Aorta (tissue), 5 donors: ENCODE measurements at regions not wholly inside any gene's neighbourhood (a gene's known extent, or its start where the extent isn't known, plus 50 kb on each side); places are given as distances from the start of the nearest gene placed in this dataset.

ENCODE experiments used
- ATAC-seq: fragments of 200-7000 bp; cut with Tn5 transposase; one replicate; pipeline ENCODE4 v1.9.1; 2022; ENCODE audit warnings: moderate library complexity; ENCODE audit not compliant: low FRiP score
- DNase-seq, 2 donors: peaks; one replicate each; pipeline ENCODE4 v3.0.0-alpha.2; 2020
- H3K27ac ChIP-seq, 2 donors: one replicate each; pipeline ENCODE4 v1.5.1; 2013; ENCODE audit warnings: low read length in 2 of 2, mild to moderate bottlenecking in 2 of 2, moderate library complexity in 2 of 2, control low read depth in 1 of 2, inconsistent platforms in 1 of 2, low read depth in 1 of 2
- H3K27me3 ChIP-seq, 2 donors: one replicate each; pipeline ENCODE4 v1.6.1; 2013; ENCODE audit warnings: control low read depth in 1 of 2, low read length in 1 of 2, mild to moderate bottlenecking in 1 of 2, moderate library complexity in 1 of 2; ENCODE audit not compliant: insufficient read depth in 2 of 2, control insufficient read depth in 1 of 2
- H3K36me3 ChIP-seq, 2 donors: one replicate each; pipeline ENCODE4 v1.6.1; 2013; ENCODE audit warnings: control low read depth in 1 of 2, low read length in 1 of 2, mild to moderate bottlenecking in 1 of 2; ENCODE audit not compliant: insufficient read depth in 2 of 2, control insufficient read depth in 1 of 2
- H3K4me1 ChIP-seq, 2 donors: one replicate each; pipeline ENCODE4 v1.6.1; 2013; ENCODE audit warnings: low read length in 2 of 2, control low read depth in 1 of 2, mild to moderate bottlenecking in 1 of 2, moderate library complexity in 1 of 2; ENCODE audit not compliant: insufficient read depth in 2 of 2, control insufficient read depth in 1 of 2
- H3K4me3 ChIP-seq, 2 donors: one replicate each; pipeline ENCODE4 v1.5.1; 2013; ENCODE audit warnings: low read length in 2 of 2, control low read depth in 1 of 2, mild to moderate bottlenecking in 1 of 2
- H3K9me3 ChIP-seq: one replicate; pipeline ENCODE4 v1.6.1; 2013; ENCODE audit warnings: mild to moderate bottlenecking, low read length; ENCODE audit not compliant: control insufficient read depth
- WGBS, 2 donors: extraction: QIAGEN DNeasy Blood & Tissue Kit; methylation state at CpG; one replicate each; pipeline ENCODE4 v1.1.7; 2013; 5-methylcytosine and 5-hydroxymethylcytosine counted together
- intact Hi-C, 2 donors: fragments of 100-400 bp; cut with DNase I; formaldehyde crosslinking; loops; one replicate each; pipeline versions ENCODE4 v1.14.2 to v1.15.0; 2022
- donor health status: healthy with polysubstance abuse.
- donor health status: Bipolar disorder and iron deficiency.
- donor health status: DM: no; HTN: no; CAD: no.
- donor health status: DM: no; HTN: no; CAD: no.
- donor health status: DM: yes; HTN: yes; CAD: no.

GRCh38 chr13:82129281-82129680 is 1753.0 kb downstream of the SLITRK1 start:
- intact Hi-C loops = no loop called here
- no peaks in the 10 kb centered on the region for H3K27me3 ChIP-seq
- H3K4me3 ChIP-seq = no peak overlapping the region
- DNase-seq (no peak), ATAC-seq (no peak)
- H3K27ac ChIP-seq = no peak overlapping the region
- H3K4me1 ChIP-seq = no peaks in the 10 kb centered on the region
- WGBS, 2 donors = 14 to 37% methylated on average over 1 of the region's 1 CpG
- no peaks in the 10 kb centered on the region for H3K36me3 ChIP-seq
- no peaks in the 10 kb centered on the region for H3K9me3 ChIP-seq

- intact Hi-C loops = no loop called here
- WGBS, 2 donors = 60 to 70% methylated on average over 5 of the region's 5 CpGs
- H3K36me3 ChIP-seq = no peaks in the 10 kb centered on the region
- H3K4me1 ChIP-seq = no peaks in the 10 kb centered on the region
- H3K9me3 ChIP-seq = no peaks in the 10 kb centered on the region
- DNase-seq = no peak
- no peak for ATAC-seq
- H3K27ac ChIP-seq = no peak overlapping the region
- H3K27me3 ChIP-seq = no peaks in the 10 kb centered on the region
- no peak overlapping the region for H3K4me3 ChIP-seq
These were observed 1763.7 kb downstream of the SLITRK1 start for GRCh38 chr13:82118589-82118988.

GRCh38 chr13:82116422-82116989 is 1765.8 kb downstream of the SLITRK1 start:
- ATAC-seq (no peak), DNase-seq (no peak)
- Histone ChIP-seq H3K4me3 (no peak overlapping the region), H3K4me1 (no peaks in the 10 kb centered on the region), H3K27ac (no peak overlapping the region), H3K36me3 (no peaks in the 10 kb centered on the region), H3K27me3 (no peaks in the 10 kb centered on the region), H3K9me3 (no peaks in the 10 kb centered on the region)
- 42 to 50% methylated on average over 1 of the region's 1 CpG for WGBS, 2 donors
- intact Hi-C loops = no loop called here

- WGBS, 2 donors = 36 to 50% methylated on average over 3 of the region's 3 CpGs
- intact Hi-C loops = no loop called here
- Histone ChIP-seq H3K27ac (no peak overlapping the region), H3K36me3 (no peaks in the 10 kb centered on the region), H3K27me3 (no peaks in the 10 kb centered on the region), H3K9me3 (no peaks in the 10 kb centered on the region), H3K4me1 (no peaks in the 10 kb centered on the region), H3K4me3 (no peak overlapping the region)
- DNase-seq = no peak
- no peak for ATAC-seq
These were observed 1766.9 kb downstream of the SLITRK1 start for GRCh38 chr13:82115391-82115790.

- DNase-seq = no peak
- Histone ChIP-seq H3K4me3 (no peak overlapping the region), H3K9me3 (no peaks in the 10 kb centered on the region), H3K36me3 (no peaks in the 10 kb centered on the region), H3K27me3 (no peaks in the 10 kb centered on the region), H3K4me1 (no peaks in the 10 kb centered on the region), H3K27ac (no peak overlapping the region)
- intact Hi-C loops = no loop called here
- 94 to 95% methylated on average over 5 of the region's 5 CpGs for WGBS, 2 donors
- no peak for ATAC-seq
These were observed 1755.3 kb upstream of the SPRY2 start for GRCh38 chr13:82096256-82096655.

GRCh38 chr13:82092312-82092711 is 1751.4 kb upstream of the SPRY2 start:
- no peaks in the 10 kb centered on the region for H3K27me3 ChIP-seq

GRCh38 chr13:82088781-82089180 is 1747.9 kb upstream of the SPRY2 start:
- H3K27me3 ChIP-seq = no peaks in the 10 kb centered on the region
- H3K4me1 ChIP-seq = no peaks in the 10 kb centered on the region
- no peaks in the 10 kb centered on the region for H3K9me3 ChIP-seq
- DNase-seq = no peak
- no peak for ATAC-seq
- no peaks in the 10 kb centered on the region for H3K36me3 ChIP-seq
- intact Hi-C loops = no loop called here
- no peak overlapping the region for H3K4me3 ChIP-seq
- 16 to 56% methylated on average over 1 of the region's 1 CpG for WGBS, 2 donors
- no peak overlapping the region for H3K27ac ChIP-seq

More at GRCh38 chr13:82092312-82092711, 1751.4 kb upstream of the SPRY2 start:
- Histone ChIP-seq H3K27ac (no peak overlapping the region), H3K4me1 (no peaks in the 10 kb centered on the region), H3K9me3 (no peaks in the 10 kb centered on the region), H3K36me3 (no peaks in the 10 kb centered on the region), H3K4me3 (no peak overlapping the region)
- ATAC-seq (no peak), DNase-seq (no peak)
- 81 to 86% methylated on average over 3 of the region's 3 CpGs for WGBS, 2 donors
- intact Hi-C loops = no loop called here

- intact Hi-C loops = no loop called here
- no peaks in the 10 kb centered on the region for H3K27me3 ChIP-seq
- DNase-seq (no peak), ATAC-seq (no peak)
- no peaks in the 10 kb centered on the region for H3K9me3 ChIP-seq
- H3K4me1 ChIP-seq = no peaks in the 10 kb centered on the region
- H3K27ac ChIP-seq = no peak overlapping the region
- H3K4me3 ChIP-seq = no peak overlapping the region
- WGBS, 2 donors = 69 to 71% methylated on average over 5 of the region's 5 CpGs
- no peaks in the 10 kb centered on the region for H3K36me3 ChIP-seq
These were observed 1735.6 kb upstream of the SPRY2 start for GRCh38 chr13:82076496-82076895.

- H3K36me3 ChIP-seq = no peaks in the 10 kb centered on the region
- DNase-seq = no peak
- H3K4me1 ChIP-seq = no peaks in the 10 kb centered on the region
- H3K4me3 ChIP-seq = no peak overlapping the region
- WGBS, 2 donors = 21 to 47% methylated on average over 1 of the region's 1 CpG
- intact Hi-C loops = no loop called here
- no peak overlapping the region for H3K27ac ChIP-seq
- no peaks in the 10 kb centered on the region for H3K9me3 ChIP-seq
- ATAC-seq = no peak
- no peaks in the 10 kb centered on the region for H3K27me3 ChIP-seq
These were observed 1729.5 kb upstream of the SPRY2 start for GRCh38 chr13:82070416-82070815.
